CD14-positive monocyte (primary cell): ENCODE measurements at regions not wholly inside any gene's neighbourhood (a gene's known extent, or its start where the extent isn't known, plus 50 kb on each side); places are given as distances from the start of the nearest gene placed in this dataset.

Experiments
- DNase-seq, 3 donors: peaks; one replicate each; pipeline ENCODE4 v3.0.0-alpha.2; 2011 to 2022
- H2AFZ ChIP-seq: 2 replicates; pipeline ENCODE4 v1.6.0; 2012; ENCODE audit warnings: mild to moderate bottlenecking, low read depth, low read length, inconsistent platforms; ENCODE audit not compliant: insufficient read depth, poor library complexity, severe bottlenecking
- H3K27ac ChIP-seq, 2 donors: 1 replicate in 1 of 2; 2 replicates in 1 of 2; pipeline ENCODE4 v1.5.1; 2012 to 2013; ENCODE audit warnings: low read length in 2 of 2, control low read depth in 1 of 2, inconsistent platforms in 1 of 2, low read depth in 1 of 2, mild to moderate bottlenecking in 1 of 2
- H3K27me3 ChIP-seq, 2 donors: one replicate each; pipeline versions ENCODE4 v1.6.0 to v1.6.1; 2011 to 2013; ENCODE audit warnings: low read length in 2 of 2; ENCODE audit not compliant: control insufficient read depth in 2 of 2, insufficient read depth in 2 of 2
- H3K36me3 ChIP-seq, 2 donors: replicated peaks in 1 of 2; 1 replicate in 1 of 2; 2 replicates in 1 of 2; pipeline versions ENCODE4 v1.5.1 to v1.6.1; 2012 to 2013; ENCODE audit warnings: low read length in 2 of 2, control low read depth in 1 of 2, inconsistent platforms in 1 of 2, mild to moderate bottlenecking in 1 of 2; ENCODE audit not compliant: insufficient read depth in 2 of 2, control insufficient read depth in 1 of 2
- H3K4me1 ChIP-seq, 2 donors: 1 replicate in 1 of 2; 2 replicates in 1 of 2; pipeline versions ENCODE4 v1.5.1 to v1.6.1; 2012 to 2013; ENCODE audit warnings: low read length in 2 of 2, control low read depth in 1 of 2, inconsistent platforms in 1 of 2, mild to moderate bottlenecking in 1 of 2, moderate library complexity in 1 of 2; ENCODE audit not compliant: insufficient read depth in 2 of 2, control insufficient read depth in 1 of 2
- H3K4me2 ChIP-seq: replicated peaks from 2 replicates; pipeline ENCODE3; 2012; ENCODE audit warnings: low read length, moderate library complexity, mild to moderate bottlenecking; ENCODE audit not compliant: poor library complexity, severe bottlenecking; ENCODE audit errors: extremely low read depth
- H3K4me3 ChIP-seq, 3 experiments: fragments of 200-600 bp in 1 of 3; sonication (generic) in 1 of 3; replicated peaks in 1 of 3; 1 replicate in 2 of 3; 2 replicates in 1 of 3; pipeline ENCODE4 v1.5.1; 2011 to 2013; ENCODE audit warnings: low read length in 3 of 3, mild to moderate bottlenecking in 3 of 3, control low read depth in 2 of 3, low read depth in 2 of 3, inconsistent platforms in 1 of 3, moderate library complexity in 1 of 3
- H3K79me2 ChIP-seq: 2 replicates; pipeline ENCODE4 v1.6.0; 2012; ENCODE audit warnings: mild to moderate bottlenecking, control low read depth, inconsistent platforms, low read length, moderate library complexity; ENCODE audit not compliant: insufficient read depth
- H3K9ac ChIP-seq: 2 replicates; pipeline ENCODE4 v1.6.0; 2017; ENCODE audit warnings: low read length, mild to moderate bottlenecking; ENCODE audit not compliant: insufficient read depth, poor library complexity, severe bottlenecking
- H3K9me3 ChIP-seq, 2 donors: replicated peaks in 1 of 2; 1 replicate in 1 of 2; 2 replicates in 1 of 2; pipeline versions ENCODE4 v1.5.1 to v1.6.1; 2012 to 2013; ENCODE audit warnings: low read length in 2 of 2, control low read depth in 1 of 2; ENCODE audit not compliant: control insufficient read depth in 1 of 2, insufficient read depth in 1 of 2
- H4K20me1 ChIP-seq: 2 replicates; pipeline ENCODE4 v1.6.0; 2012; ENCODE audit warnings: mild to moderate bottlenecking, low read length, control low read depth, moderate library complexity; ENCODE audit not compliant: insufficient read depth
- H3K27ac Mint-ChIP-seq, 7 donors: one replicate each; pipeline ENCODE4 v1.8.0; 2020; ENCODE audit warnings: mild to moderate bottlenecking in 7 of 7, mixed read lengths in 7 of 7, moderate library complexity in 6 of 7, inconsistent platforms in 2 of 7
- H3K27me3 Mint-ChIP-seq, 3 donors: one replicate each; pipeline ENCODE4 v1.8.0; 2021 to 2022; ENCODE audit warnings: low read depth in 3 of 3, mild to moderate bottlenecking in 3 of 3, mixed read lengths in 3 of 3, moderate library complexity in 3 of 3, inconsistent platforms in 1 of 3
- H3K36me3 Mint-ChIP-seq, 2 donors: one replicate each; pipeline ENCODE4 v1.8.0; 2020; ENCODE audit warnings: mixed read lengths in 2 of 2, inconsistent platforms in 1 of 2, mild to moderate bottlenecking in 1 of 2
- H3K4me1 Mint-ChIP-seq: one replicate; pipeline ENCODE4 v1.8.0; 2020; ENCODE audit warnings: mild to moderate bottlenecking, mixed read lengths
- H3K4me3 Mint-ChIP-seq, 2 donors: one replicate each; pipeline ENCODE4 v1.8.0; 2020; ENCODE audit warnings: mild to moderate bottlenecking in 2 of 2, mixed read lengths in 2 of 2, moderate library complexity in 1 of 2
- H3K9me3 Mint-ChIP-seq, 7 donors: one replicate each; pipeline ENCODE4 v1.8.0; 2020 to 2022; ENCODE audit warnings: mixed read lengths in 7 of 7, mild to moderate bottlenecking in 6 of 7, moderate library complexity in 6 of 7, inconsistent platforms in 2 of 7
- CTCF ChIP-seq: fragments of 200-600 bp; IDR thresholded peaks from one replicate; pipeline ENCODE4 v1.8.0; 2022; ENCODE audit warnings: antibody characterized with exemption, mild to moderate bottlenecking
- WGBS: methylation state at CpG from one replicate; pipeline ENCODE4 v1.1.5; 2013; ENCODE audit warnings: missing lambda C conversion rate; ENCODE audit not compliant: insufficient coverage; 5-methylcytosine and 5-hydroxymethylcytosine counted together
- intact Hi-C, 2 donors: fragments of 100-400 bp; cut with micrococcal nuclease; formaldehyde crosslinking; loops; one replicate each; pipeline versions ENCODE4 v1.15.0 to v1.15.1; 2023

- Mint-ChIP-seq H3K27me3 (peaks cover 7 to 13% (median 9%) of the 10 kb centered on the region in 3 donors), H3K27ac (peak overlapping the region in 1 of 7 donors; percentile 41), H3K4me1 (peaks cover 5% of the 10 kb centered on the region), H3K9me3 (peaks cover 0 to 6% (median 4%) of the 10 kb centered on the region in 7 donors), H3K36me3 (no peaks in the 10 kb centered on the region), H3K4me3 (no peak overlapping the region)
- H3K27me3 ChIP-seq = no peaks in the 10 kb centered on the region
- no peak for TF ChIP-seq CTCF
- H3K79me2 ChIP-seq = no peaks in the 10 kb centered on the region
- H2AFZ ChIP-seq = no peak overlapping the region
- no peaks in the 10 kb centered on the region for H4K20me1 ChIP-seq
- no peak overlapping the region for H3K4me3 ChIP-seq
- H3K27ac ChIP-seq = no peak overlapping the region
- DNase-seq = no peak
- no peak overlapping the region for H3K4me2 ChIP-seq
- no peaks in the 10 kb centered on the region for H3K4me1 ChIP-seq
- WGBS = no CpG with 5 or more reads among the region's 5 CpGs
- no peaks in the 10 kb centered on the region for H3K36me3 ChIP-seq
- no peaks in the 10 kb centered on the region for H3K9me3 ChIP-seq
- no peak overlapping the region for H3K9ac ChIP-seq
- intact Hi-C loops = no loop called here
Measured at GRCh38 chr18:22253156-22253555, 83.8 kb downstream of the GATA6 start.
